Islet precursor cell (in vitro differentiated cells): ENCODE measurements at regions not wholly inside any gene's neighbourhood (a gene's known extent, or its start where the extent isn't known, plus 50 kb on each side); places are given as distances from the start of the nearest gene placed in this dataset.
"Not testable (repeated sequence)": the region's sequence is repeated elsewhere in the genome, so short reads cannot be mapped to it uniquely, and the experiment has no call there.

ENCODE experiments used
- DNase-seq: peaks from one replicate; pipeline ENCODE4 v3.0.0-alpha.2; 2018

DNA sequence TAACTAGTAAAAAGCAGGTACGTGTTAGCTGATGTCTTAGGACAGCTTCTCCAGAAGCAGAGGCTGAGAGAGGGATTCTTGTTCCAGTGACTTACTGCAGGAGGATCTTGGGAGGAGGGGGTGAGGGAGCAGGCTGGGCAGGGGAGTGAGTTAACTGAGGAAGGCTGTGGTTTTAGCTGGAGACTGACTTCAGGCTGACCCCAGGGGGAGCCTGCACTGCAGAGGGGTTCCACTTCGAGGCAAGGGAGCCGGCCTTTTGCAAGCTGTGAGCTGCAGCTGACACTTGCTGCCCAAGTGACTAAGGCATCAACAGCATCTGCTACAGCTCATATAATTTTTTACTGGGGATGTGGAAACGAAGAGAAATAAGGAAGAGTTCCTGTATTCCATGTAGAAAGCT lies 50.4 kb upstream of the SOD1 start:
- DNase-seq = no peak

DNA sequence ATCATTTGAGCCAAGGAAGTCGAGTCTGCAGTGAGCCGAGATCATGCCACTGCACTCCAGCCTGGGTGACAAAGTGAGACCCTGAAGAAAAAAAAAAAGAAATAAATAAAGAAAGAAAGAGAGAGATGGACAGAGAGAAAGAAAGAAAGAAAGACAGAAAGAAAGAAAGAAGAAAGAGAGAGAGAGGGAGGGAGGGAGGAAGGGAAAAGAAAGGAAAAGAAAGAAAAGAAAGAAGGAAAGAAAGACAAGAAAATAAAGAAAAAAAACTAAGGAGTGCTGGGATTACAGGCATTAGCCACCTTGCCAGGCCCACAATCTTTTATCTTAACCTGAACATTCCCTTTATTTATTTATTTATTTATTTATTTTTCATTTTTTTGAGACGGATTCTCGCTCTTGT lies 51.7 kb upstream of the SOD1 start:
- DNase-seq = no peak

DNA sequence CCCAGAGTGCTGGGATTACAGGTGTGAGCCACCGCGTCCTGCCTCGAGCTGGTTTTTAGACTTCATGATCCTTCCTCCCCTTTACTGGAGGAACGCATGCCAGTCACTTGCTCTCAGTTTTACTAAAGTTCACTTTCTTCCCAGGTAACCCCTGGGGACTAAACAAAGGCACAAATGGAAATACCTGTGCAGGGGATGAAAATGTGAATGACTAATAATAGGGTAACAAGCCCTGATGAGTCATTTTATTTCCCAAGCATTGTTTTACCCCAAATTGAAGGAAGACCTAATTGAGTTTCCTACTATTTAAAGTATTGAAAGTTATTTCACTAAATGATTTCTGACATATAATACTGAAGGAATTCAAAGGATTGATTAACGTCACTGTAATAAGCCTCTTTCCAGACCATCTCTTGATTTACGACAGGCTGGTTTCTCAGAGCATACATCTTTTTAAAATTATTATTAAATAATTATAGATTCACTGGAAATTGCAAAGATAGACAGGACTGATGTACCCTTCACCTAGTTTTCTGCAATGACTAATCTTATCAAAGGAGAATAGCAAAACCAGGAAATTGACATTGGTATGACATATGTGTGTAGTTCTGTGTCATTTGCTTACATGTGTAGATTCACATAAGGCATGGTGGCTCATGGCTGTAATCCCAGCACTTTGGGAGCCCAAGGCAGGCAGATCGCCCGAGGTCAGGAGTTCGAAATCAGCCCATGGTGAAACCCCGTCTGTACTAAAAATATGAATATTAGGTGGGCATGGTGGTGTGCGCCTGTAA lies 53.2 kb upstream of the SOD1 start:
- no peak for DNase-seq

DNA sequence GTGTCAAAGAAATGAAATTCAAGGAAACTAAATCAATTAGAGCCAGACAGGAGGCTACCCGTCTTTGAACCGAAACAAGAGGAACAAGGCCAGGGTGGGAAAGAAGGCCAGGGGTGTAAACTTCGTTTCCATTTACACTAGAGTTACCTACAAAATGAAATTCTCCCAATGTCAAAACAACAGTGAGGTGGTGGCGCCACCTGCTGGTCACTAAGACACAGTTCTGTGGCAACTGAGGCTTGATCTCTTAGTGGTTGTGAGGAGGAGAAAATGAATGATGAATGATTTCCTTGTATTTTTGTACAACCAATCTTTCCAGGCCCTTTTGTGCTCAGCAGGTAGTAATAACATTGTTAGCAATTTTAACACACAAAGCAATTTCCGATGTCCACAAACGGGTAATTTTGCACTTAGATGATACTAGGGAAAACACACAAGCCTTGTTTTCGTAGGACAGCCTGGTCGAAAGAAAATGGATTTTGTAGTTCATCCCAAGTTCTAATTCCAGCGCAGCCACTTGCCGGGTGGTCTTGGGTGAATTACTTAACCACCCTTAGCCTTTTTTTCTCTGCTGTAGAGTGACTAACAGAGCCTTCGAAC lies 54.8 kb upstream of the SOD1 start:
- DNase-seq = peak; percentile 70

DNA sequence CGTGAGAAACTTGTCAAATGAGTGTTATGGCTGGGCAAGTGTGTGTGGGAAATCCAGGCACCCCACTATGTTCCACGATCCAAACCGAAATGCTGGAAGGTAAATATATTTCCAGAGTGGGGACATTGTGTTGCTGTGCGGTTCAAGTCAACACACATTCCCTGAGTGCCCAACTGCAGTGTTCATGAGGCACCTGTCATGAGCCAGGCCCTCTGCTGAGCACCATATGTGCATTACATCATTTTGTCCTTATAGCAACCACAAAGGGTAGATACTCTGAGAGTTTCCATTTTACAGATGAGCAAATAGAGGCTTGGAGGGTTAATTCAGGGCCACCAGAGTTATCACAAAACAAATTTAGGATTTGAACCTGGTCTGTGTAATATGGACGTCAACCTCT lies 59.9 kb upstream of the SOD1 start:
- DNase-seq = no peak

DNA sequence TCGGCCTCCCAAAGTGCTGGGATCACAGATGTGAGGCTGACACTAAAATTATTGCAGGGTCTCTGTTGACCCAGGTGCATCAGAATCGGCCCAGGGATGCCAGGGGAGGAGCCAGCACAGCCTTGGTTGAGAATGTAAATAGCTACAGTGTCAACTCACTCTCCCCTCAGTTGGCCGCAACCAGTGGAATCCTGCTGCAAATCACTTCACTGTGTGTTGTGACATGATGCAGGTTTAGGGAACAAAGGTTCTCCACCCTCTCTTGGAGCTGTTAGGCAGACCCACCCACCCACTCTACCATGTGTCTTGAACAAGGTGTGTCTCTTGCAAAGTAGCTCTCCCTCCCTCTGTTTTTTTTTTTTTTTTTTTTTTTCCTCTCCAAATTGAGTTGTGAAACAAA lies 60.5 kb upstream of the SOD1 start:
- no peak for DNase-seq

DNA sequence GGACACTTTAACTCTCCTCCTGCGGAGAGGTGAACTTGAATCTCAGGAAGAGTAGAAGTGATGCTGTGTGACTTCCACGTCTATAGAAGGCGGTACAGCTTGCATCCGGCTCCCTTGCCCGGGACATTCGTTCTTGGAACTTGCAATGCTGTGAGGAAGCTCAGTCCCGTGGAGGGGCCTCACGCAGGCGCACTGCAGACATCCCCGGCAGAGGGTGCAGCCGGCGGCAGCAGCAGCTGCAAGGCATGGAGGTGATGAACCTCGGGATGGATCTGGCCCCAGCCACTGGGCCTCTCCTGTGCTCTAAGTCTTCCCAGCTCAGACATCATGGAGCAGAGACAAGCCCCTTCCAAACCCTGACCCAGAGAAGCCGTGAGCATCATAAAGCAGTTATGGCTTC lies 61.8 kb upstream of the SOD1 start:
- no peak for DNase-seq

DNA sequence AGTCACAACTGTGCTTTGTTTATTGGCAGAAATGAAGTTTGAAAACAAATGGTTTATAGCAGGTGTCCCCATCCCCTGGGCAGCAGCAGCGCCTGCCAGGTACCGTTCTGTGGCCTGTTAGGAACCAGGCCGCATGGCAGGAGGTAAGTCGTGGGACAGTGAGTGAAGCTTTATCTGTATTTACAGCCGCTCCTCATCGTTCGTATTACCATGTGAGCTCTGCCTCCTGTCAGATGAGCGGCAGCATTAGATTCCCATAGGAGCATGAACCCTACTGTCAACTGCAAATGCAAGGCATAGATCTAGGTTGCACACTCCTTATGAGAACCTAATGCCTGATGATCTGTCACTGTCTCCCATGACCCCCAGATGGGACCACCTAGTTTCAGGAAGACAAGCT lies 63.4 kb upstream of the SOD1 start:
- no peak for DNase-seq

DNA sequence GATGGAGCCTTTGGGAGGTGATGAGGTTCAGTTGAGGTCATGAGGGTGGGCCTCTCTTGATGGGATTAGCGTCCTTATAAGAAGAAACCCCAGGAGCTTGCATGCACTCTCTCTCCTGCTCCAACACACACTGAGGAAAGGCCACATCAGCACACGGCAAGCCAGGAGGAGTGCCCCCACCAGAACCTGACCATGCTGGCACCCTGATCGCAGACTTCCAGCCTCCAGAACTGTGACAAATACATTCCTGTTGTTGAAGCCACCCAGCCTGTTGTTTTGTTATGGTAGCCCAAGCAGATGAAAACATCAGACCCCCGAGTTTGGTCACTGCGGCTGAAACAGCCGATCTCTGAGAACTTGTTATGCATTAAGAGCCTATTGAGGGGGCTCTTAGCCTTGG lies 64.8 kb upstream of the SOD1 start:
- no peak for DNase-seq

DNA sequence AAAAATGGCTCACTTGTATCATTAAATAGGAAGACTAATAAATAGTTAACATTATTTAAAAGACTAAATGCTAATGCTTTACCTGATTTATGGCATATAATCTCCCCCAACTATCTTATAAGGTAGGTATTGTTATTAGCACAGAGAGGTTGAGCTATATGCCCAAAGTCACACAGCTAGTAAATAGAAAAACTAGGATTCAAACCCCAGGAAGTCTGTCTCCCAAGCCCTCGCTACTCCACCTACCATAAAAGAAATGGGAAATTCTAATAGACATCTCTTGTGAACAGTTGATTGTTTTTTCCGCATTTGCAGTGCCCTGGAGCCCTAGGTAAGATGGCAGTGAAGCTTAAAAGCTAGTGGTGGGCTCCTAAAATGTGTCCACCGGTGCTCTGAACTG lies 65.2 kb upstream of the SOD1 start:
- DNase-seq = no peak

DNA sequence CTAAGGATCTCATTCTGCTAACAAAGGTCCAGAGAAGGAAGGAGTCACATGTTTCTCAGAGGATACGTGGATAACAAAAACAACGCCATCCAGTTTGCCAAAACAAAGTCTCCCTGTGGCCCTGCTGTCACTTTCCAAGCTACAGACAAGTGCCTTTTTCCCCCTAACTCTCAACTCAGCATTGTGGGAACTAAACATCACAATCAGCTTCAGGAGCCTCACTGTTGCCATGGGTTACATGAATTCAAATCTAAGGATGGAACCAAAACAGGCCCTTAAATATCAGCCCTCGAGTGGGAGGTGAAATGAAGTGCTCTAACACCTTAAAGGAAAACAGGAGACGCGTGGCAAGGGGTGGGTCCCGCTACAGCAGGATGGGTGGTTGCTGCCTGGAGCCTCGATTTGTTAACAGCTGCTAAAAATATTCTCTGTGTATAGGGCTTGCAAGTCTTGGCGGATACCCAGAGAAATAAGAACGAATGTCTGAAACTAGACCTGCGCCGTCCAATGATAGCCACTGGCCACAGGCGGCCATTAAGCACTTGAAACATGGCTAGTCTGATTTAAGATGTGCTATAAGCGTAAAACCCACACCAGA lies 66.4 kb upstream of the SOD1 start:
- no peak for DNase-seq

DNA sequence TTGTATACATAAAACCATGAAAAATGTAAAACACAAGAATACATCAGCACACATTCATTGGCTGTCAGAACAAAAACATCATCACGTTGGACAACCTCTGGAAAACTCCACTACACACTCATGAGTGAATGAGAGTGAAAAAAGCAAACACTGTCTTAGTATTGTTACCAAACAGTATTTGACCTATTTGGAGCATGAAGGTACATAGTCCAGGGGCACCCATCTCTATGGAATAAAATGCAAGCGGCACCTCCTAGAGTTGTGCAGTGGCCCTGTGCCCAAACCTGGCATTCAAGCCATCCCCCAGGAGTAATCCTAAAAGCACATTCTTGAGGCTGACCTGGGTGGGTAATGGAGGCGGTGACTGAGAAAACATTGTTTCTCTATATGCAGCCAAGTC lies 67.0 kb upstream of the SOD1 start:
- no peak for DNase-seq

DNA sequence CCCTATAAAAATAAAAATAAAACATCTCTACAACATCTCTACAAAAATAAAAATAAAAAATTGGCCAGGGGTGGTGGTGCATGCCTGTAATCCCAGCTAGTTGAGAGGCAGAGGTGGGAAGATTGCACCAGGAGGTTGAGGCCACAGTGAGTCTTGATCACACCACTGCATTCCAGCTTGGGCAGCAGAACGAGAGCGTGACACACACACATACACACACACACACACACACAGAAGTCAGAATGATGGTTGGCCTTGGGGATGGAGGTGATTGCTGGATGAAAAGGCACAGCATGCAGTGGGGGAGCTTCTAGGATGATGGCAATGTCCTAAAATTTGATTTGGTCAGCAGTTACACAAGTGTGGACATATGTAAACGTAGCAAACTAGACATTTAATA lies 69.7 kb upstream of the SOD1 start:
- DNase-seq = no peak

DNA sequence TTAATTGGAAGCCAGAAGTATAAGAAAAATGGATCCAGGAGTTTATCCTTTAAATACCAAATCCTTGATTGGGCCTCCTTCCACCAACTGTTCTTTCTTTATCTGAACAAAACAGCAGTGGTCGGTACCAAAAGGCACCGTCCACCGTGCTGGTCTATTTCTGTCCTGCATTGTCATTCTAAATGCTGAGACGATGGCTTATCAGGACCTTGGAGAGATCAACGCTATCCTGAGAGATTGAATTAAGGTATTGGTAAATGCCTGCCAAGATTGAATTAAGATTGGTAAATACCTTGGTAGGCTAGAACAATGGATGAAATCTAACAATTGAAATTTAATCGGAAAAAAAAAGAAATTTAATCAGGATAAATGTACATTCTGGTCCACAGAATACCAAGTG lies 73.4 kb upstream of the SOD1 start:
- DNase-seq = no peak

DNA sequence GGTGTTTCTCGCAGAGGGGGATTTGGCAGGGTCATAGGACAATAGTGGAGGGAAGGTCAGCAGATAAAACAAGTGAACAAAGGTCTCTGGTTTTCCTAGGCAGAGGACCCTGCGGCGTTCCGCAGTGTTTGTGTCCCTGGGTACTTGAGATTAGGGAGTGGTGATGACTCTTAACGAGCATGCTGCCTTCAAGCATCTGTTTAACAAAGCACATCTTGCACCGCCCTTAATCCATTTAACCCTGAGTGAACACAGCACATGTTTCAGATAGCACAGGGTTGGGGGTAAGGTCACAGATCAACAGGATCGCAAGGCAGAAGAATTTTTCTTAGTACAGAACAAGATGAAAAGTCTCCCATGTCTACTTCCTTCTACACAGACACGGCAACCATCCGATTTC lies 75.6 kb upstream of the SOD1 start:
- not testable (repeated sequence) for DNase-seq

DNA sequence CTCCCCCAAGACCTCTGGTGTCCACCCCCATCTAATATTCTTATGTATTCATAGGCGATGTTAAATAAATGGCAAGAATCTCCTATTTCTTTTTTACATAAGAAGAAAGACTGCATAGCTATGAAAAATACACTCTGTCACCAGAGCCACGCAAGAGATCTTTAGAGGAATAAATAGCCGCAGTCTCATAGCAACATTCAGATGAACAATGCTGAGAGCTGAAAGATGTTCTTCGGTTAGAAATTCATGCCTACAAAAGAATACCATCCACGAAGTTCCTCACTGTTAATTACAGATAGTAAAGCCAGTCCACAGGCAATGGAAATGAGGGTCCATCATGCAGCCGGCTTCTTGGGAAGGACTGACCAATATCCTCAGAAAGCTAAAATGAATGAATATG lies 76.0 kb upstream of the SOD1 start:
- DNase-seq = no peak

DNA sequence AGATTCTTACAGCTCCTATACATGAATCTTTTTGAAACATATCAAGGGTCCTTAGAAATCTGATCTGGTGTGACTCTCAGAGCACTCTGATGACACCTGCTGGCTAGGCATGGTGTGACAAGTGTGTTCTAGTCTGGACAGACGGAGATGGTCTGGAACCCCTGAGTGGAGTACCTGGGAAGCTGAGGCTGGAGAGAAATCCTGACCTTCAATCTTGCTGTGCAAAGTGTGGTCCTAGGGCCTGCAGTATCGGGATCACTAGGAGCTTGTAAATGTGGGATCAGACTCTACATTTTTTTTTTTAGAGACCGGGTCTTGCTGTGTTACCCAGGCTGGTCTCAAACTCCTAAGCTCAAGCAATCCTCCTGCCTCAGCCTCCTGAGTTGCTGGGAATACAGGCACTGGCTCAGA lies 78.6 kb upstream of the SOD1 start:
- peak; percentile 84 for DNase-seq

DNA sequence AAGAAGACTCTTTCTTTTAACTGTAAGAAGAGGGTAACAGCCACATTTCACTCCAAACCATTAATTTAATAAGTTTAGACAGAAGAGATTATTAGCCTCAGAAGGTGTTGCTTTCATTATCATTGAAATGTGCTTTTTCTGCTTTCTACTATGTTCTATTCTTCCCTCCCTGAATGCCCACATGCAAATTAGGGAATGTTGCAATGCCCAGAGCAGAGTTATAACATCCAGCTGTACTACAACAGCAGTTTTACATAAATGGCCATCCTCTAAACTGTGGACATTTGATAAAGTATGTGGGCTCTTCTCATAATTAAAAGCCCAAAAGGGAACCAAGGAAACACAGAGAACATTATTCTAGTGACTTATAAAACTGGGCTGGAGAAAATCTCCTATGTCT lies 82.2 kb upstream of the SOD1 start:
- no peak for DNase-seq

DNA sequence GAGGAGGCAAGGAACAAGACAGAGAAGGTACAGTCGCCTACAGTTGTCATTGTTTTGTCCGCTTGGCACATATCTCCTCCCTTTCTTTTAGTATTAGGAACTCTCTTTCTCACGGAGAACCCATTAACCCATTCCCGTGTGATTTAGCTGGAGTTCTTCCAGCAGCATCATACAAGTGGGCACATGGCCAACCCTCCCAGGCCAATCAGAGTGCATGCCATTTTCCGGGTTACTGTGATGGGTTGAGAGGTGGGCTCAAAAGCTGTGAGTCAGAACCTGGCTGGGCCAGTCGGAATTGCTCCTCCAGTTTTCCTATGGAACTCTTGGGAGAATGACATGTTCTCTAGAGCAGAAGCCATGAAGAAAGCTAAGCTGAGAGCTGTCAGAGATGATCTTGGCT lies 83.1 kb upstream of the SOD1 start:
- no peak for DNase-seq

DNA sequence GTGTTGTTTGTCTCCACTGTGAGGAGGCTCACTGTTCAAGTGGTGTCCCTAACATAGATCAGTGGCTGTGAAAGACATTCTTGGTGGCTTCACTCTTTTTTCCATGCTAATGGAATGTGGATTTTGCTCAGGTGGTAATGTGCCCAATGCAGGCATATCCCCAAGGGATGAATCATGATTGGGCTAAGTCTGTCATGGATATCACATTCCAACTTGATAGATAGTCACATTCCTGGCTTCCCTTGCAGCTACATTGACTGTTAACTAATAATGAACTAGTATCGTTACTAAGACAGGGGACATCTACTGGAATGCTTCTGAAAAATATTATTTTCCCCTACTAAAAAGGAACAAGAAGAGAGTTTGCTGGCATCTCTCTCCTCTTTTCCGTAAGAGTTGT lies 86.3 kb upstream of the SOD1 start:
- no peak for DNase-seq

DNA sequence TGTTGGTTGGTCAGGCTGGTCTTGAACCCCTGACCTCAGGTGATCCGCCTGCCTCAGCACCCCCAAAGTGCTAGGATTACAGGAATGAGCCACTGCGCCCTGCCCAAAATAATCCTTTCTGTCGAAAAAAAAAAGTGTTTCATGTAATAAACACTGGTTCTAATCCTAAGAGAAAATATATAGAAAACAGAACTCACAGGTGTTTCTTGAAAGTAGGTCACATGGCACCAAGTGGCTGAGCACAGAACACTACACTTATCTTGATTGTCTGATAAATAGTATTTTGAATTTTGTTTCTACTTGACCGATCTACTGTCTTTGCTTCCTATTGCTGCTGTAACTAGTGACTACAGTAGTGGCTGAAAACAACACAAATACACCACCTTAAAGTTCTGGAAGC lies 87.6 kb upstream of the SOD1 start:
- no peak for DNase-seq

DNA sequence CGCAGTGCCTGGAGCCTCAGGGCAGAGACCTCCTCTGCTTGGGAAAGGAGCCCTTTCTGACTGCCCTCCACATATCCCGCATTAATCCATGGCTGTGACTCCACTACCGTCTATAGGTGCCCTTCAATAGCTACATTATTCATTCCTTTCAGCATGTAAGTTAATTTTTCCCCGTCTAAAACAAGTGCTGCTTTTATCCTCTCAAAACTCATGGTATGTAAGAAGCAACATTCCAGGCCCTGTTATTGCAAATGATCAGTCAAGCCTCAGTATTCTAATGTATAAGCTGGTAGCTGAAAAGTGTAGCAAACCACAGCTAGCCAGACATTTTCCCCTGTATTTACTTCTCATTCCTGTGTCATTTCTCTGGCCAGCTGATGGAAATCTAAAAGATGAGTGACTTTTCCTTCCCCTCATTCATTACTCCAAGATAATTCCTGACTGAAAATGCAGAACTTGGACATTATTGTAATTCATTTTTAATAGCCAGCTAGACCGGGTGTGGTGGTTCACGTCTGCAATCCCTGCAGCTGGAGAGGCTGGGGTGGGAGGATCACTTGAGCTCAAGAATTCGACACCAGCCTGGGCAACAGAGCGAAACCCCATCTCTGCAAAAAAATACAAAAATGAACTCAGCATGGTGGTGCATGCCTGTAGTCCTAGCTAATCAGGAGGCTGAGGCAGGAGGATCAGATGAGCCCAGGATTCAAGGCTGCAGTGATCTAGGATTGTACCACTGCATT lies 88.5 kb upstream of the SOD1 start:
- no peak for DNase-seq

DNA sequence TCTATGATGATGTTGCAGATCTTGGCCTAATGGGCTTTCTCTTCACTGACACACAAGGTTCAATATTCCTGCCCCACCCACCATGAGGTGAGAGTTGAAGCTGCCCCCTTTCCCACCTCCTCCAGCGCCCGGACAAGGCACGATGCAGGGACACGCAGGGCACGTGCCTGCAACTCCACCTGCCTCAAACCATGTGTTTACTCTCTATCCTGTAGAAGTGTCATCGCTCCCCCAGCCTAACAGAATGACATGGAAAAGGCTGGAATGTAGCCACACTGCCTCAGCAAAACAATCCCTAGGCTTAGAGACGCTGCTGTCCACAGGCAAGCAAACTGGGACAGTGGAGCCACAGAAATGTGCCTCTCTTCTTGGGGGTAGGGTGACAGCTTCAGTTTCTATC lies 92.9 kb upstream of the SOD1 start:
- DNase-seq = peak; percentile 74

DNA sequence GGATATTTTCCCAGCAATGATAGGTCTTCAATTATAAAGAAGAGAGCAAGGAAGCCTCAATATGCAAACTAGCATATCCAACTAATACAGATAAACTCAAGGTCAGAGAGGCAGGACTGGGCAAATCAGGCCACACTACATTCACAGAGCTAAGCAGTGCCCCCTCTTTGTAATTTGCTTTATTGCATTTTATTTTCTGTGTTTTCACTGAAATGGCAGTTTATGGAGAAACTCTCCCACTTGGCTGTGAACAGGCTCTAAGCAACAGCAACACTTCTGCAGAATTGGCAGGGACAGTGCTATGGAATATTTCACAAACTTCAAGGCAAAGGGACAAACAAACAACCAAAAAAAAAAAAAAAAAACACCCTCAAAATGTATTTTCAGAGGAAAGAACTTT lies 93.4 kb upstream of the SOD1 start:
- DNase-seq = no peak
